GM21576 (cell line): ENCODE measurements at regions not wholly inside any gene's neighbourhood (a gene's known extent, or its start where the extent isn't known, plus 50 kb on each side); places are given as distances from the start of the nearest gene placed in this dataset.
"Not testable (repeated sequence)": the region's sequence is repeated elsewhere in the genome, so short reads cannot be mapped to it uniquely, and the experiment has no call there.

Source experiments
- ATAC-seq: cut with Tn5 transposase; IDR thresholded peaks from one replicate; pipeline ENCODE4 v1.9.1; 2021; ENCODE audit warnings: mild to moderate bottlenecking, moderate library complexity; ENCODE audit not compliant: unreplicated experiment

GRCh38 chr9:62145648-62146047, 955.8 kb downstream of the SPATA31A7 start:
- ATAC-seq = not testable (repeated sequence)
